SK-MEL-5 (cell line): ENCODE measurements at regions not wholly inside any gene's neighbourhood (a gene's known extent, or its start where the extent isn't known, plus 50 kb on each side); places are given as distances from the start of the nearest gene placed in this dataset.
"Not testable (repeated sequence)": the region's sequence is repeated elsewhere in the genome, so short reads cannot be mapped to it uniquely, and the experiment has no call there.

Experiments
- DNase-seq: peaks from one replicate; pipeline ENCODE4 v3.0.0-alpha.2; 2016; ENCODE audit warnings: low read depth, low spot score
- in situ Hi-C: cut with HindIII; loops from 2 replicates; pipeline ENCODE4 v1.10.0; 2016; ENCODE audit warnings: low sequenced_read_pairs, high pct_unique_total_duplicates, low pct_unique_long_range_greater_than_20kb

- in situ Hi-C loops = no loop called here
- no peak for DNase-seq
Observed at GRCh38 chr21:22374218-22374969, 1376.2 kb downstream of the NCAM2 start.

GRCh38 chr21:22377795-22378194 lies 1379.6 kb downstream of the NCAM2 start:
- DNase-seq, in situ Hi-C loops: not testable (repeated sequence)

GRCh38 chr21:22393324-22393723 lies 1395.1 kb downstream of the NCAM2 start:
- DNase-seq = no peak
- in situ Hi-C loops = no loop called here

GRCh38 chr21:22395965-22396364 lies 1397.8 kb downstream of the NCAM2 start:
- in situ Hi-C loops = no loop called here
- DNase-seq = peak; percentile 26

GRCh38 chr21:22399681-22400514 lies 1401.7 kb downstream of the NCAM2 start:
- DNase-seq = no peak
- in situ Hi-C loops = no loop called here

DNA sequence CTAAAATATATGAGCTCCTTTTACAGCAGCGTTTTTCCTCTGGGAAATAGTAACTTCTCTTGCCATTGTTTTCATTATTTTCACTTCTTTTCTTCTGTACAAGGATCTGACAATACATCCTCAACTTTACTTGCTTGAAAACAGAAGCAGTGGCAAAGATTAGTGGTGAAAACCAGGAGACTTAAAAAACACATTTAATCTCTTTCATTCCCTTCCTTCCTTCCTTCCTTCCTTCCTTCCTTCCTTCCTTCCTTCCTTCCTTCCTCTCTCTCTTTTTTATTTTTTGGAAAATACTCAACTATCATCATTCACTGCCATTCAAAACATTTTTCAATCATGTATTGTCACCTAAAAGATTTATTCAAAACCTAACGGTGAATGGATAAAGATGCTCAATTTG lies 1411.4 kb downstream of the NCAM2 start:
- in situ Hi-C loops = no loop called here
- DNase-seq = no peak

- DNase-seq = no peak
- in situ Hi-C loops = no loop called here
Observed at GRCh38 chr21:22416555-22416954, 1418.3 kb downstream of the NCAM2 start.

GRCh38 chr21:22421416-22422180 lies 1423.4 kb downstream of the NCAM2 start:
- DNase-seq = no peak
- in situ Hi-C loops = no loop called here

DNA sequence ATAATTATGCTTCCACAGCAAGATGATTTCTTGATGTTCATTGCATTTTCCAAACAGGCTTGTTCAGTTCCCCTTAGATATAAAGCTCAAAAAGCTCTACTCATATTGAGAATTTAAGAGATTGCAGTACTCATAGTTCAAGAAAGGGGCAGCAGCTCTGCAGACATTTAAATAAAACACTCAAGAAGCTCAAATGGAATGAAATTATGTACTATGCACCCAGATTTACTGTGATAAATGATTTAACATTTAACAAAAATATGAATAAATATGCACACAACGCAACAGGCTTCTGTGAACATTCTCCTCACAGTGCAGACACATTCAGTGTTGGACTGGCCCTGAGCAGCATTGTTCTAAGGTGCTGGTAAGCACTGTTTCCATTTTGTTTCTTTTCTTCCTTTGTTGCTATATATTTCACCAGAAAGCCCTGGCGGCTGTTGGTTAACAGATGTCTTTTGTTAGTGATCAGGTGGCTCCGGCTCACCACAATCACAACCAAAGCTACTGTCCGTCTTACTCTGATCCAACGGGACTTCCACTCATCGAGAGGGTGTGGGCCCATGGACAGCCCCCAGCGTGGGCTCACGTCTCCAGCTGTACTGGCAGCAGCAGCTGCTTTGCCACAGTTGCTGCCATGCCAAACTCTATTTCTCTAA lies 1440.3 kb downstream of the NCAM2 start:
- in situ Hi-C loops = no loop called here

DNA sequence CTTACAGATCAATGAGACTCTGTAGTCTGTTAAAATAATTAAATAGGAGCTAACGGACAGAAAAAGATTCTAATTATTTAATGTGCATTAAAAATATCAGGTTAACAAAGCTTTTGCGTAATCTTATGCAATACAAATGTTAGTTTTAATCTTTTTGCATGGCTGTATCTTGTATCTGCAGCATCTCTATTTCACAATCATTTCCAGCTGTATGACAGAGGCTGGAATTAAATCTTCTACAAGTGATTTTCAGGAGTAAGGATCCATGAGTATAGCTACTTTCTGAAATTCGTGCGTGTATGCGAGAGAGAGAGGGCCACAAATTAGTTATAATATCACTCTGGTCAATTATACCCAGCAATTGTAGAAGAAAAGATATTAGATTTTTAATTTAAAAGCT lies 1446.8 kb downstream of the NCAM2 start:
- in situ Hi-C loops = no loop called here
- no peak for DNase-seq

More for the DNA sequence above, 1440.3 kb downstream of the NCAM2 start:
- peak; percentile 53 for DNase-seq

DNA sequence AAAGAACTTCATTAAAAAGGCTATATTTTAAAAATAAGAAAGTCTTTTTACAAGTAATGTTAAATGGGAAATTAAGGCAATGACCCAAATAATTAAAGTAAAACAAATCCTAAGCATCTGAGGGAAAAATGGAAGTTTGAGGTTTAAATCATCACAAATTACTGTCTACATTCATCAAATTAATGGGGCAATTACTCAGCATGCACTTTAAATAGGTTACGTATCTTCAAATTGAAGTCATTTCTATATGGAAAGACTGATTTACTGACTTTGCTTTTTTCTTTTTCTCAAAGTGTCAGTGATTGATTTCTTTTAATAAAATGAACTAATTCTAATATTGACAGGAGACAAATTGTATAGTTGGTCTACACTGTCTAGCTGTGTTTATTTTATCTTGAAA lies 1452.3 kb downstream of the NCAM2 start:
- DNase-seq = no peak
- in situ Hi-C loops = no loop called here

DNA sequence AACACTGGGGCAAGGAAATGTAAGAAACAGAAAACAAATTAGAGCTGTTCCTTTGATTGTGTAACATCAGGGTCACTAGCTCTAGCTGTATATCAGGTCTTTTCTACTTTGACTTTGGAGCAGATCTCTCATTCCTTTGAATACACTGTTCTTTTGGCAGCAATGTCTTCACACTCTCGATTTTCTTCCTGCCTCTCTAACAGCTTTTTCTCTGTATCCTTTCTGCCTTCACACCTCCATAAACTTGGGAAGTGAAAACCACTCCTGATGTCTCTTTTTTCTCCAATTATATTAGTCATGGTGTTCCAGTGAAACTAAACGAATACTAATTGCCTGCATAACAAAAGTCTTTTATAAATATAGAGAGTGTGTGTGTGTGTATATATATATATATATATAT lies 1458.0 kb downstream of the NCAM2 start:
- DNase-seq = no peak
- in situ Hi-C loops = no loop called here

DNA sequence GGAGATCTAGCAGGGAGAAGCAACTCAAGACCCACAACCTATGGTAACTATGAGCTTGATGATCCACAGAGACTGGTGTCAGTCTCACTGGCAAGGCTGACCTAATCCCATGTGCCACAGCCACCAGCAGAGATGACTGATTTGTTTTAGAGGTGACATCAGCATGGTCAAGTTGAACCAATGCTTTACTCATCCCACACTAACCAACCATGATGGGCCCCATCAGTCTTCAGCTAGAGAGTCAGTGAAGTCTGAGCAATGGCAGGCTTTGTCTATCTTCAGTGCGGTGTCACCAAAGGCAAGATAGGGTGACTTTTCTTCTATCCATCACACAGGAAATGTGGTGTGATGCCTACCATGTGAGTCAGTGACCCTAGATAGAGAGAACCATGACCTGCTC lies 1470.7 kb downstream of the NCAM2 start:
- DNase-seq = no peak
- in situ Hi-C loops = no loop called here

- in situ Hi-C loops = no loop called here
- no peak for DNase-seq
Observed at GRCh38 chr21:22474403-22474802, 1476.2 kb downstream of the NCAM2 start.

GRCh38 chr21:22476214-22476613 lies 1478.0 kb downstream of the NCAM2 start:
- no peak for DNase-seq
- in situ Hi-C loops = no loop called here

DNA sequence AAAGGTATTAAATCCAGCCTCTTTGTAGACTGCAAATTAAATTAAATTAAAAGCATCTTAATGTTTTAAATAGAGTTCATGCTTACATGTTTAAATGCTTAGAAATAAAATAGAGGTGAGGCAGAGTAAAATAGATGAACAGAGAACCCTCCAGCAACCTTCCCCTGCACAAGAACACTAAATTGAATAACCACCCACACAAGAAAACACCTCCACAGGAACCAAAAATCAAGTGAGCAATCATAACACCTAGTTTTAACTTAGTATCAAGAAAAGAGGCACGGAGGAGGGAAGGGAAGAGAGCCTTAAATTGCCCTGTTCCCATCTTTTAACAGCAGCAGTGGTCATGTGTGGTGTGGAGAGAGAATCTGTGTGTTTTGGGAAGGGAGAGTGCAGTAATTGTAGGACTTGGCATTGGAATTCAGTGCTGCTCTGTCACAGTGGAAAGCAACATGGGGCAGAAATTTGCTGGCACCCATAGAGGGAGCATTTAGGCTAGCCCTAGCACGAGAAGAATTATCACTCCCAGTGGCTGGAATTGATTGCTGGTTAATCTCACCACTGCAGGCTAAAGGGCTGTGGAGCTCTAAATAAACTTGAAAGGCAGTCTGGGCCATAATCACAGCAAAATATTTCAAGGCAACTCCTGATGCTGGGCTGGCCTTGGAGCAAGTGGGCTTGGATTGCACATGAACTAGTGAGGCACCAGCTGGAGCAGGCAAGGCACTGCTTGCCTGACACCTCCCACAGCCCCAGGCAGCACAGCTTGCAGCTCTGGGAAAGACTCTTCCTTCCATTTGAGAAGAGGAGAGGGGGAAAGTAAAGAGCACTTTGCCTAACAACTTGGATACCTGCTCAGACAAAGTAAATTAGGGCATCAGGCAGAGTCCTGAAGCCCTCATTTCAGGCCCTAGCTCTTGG lies 1478.8 kb downstream of the NCAM2 start:
- in situ Hi-C loops = no loop called here
- no peak for DNase-seq

DNA sequence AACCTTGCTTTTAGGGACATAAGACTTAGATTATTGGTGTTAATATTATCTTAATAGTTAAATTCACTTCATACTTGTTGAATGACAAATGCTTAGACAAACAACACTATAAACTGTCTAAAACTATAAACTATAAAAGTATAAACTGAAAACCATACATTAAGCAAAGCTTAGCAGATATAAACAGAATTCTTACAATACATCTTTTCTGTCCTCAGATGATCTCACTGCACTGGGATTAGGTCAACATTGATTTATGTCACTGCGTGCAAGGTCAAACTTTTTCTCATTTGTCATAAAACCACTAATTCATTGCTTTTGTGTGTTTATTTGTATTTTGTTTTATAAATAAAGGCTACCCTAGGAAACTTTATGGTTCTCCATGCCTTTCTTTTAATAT lies 1491.8 kb downstream of the NCAM2 start:
- DNase-seq = no peak
- in situ Hi-C loops = no loop called here
